ENCODE measurements at regions not wholly inside any gene's neighbourhood (a gene's known extent, or its start where the extent isn't known, plus 50 kb on each side); places are given as distances from the start of the nearest gene placed in this dataset.

GRCh38 chr18:51997129-51997528 lies 342.9 kb upstream of the DCC start:
- H3K27me3 ChIP-seq (replicated peaks; ENCODE audit: insufficient read depth), result no peaks in the 10 kb centered on the region
- H3K36me3 ChIP-seq, result no peaks in the 10 kb centered on the region
- DNase-seq (ENCODE audit: low spot score), result no peak
- intact Hi-C loops (cut with DNase I), result no loop called here
- TF ChIP-seq POLR2AphosphoS5 (IDR thresholded peaks at IDR 0.05), result no peak
- no peak for TF ChIP-seq POLR2A (IDR thresholded peaks at IDR 0.05)
- TF ChIP-seq CTCF (IDR thresholded peaks at IDR 0.05), result no peak
- 57% methylated on average over 2 of the region's 2 CpGs for WGBS
- no peak overlapping the region for H3K27ac ChIP-seq
- no peak overlapping the region for H3K4me3 ChIP-seq
- H3K9me3 ChIP-seq, result no peaks in the 10 kb centered on the region
- no peaks in the 10 kb centered on the region for H3K4me1 ChIP-seq (replicated peaks)

- Histone ChIP-seq H3K4me3 (no peak overlapping the region), H3K27ac (no peak overlapping the region), H3K4me1 (replicated peaks) (no peaks in the 10 kb centered on the region), H3K36me3 (no peaks in the 10 kb centered on the region), H3K27me3 (replicated peaks; ENCODE audit: insufficient read depth) (no peaks in the 10 kb centered on the region), H3K9me3 (no peaks in the 10 kb centered on the region)
- intact Hi-C loops (cut with DNase I), result no loop called here
- WGBS, result 77% methylated on average over 3 of the region's 3 CpGs
- TF ChIP-seq POLR2A (IDR thresholded peaks at IDR 0.05) (no peak), POLR2AphosphoS5 (IDR thresholded peaks at IDR 0.05) (no peak), CTCF (IDR thresholded peaks at IDR 0.05) (no peak)
- DNase-seq (ENCODE audit: low spot score), result no peak
Observed at GRCh38 chr18:51998066-51998465, 341.9 kb upstream of the DCC start.

GRCh38 chr18:51998711-51999110 lies 341.3 kb upstream of the DCC start:
- H3K9me3 ChIP-seq, result no peaks in the 10 kb centered on the region
- H3K27ac ChIP-seq, result no peak overlapping the region
- no peak for TF ChIP-seq POLR2AphosphoS5 (IDR thresholded peaks at IDR 0.05)
- TF ChIP-seq POLR2A (IDR thresholded peaks at IDR 0.05), result no peak
- no peak for TF ChIP-seq CTCF (IDR thresholded peaks at IDR 0.05)
- no peak overlapping the region for H3K4me3 ChIP-seq
- 92% methylated on average over 3 of the region's 3 CpGs for WGBS
- no peaks in the 10 kb centered on the region for H3K4me1 ChIP-seq (replicated peaks)
- no peaks in the 10 kb centered on the region for H3K36me3 ChIP-seq
- no peak for DNase-seq (ENCODE audit: low spot score)
- no peaks in the 10 kb centered on the region for H3K27me3 ChIP-seq (replicated peaks; ENCODE audit: insufficient read depth)
- intact Hi-C loops (cut with DNase I), result no loop called here

- H3K9me3 ChIP-seq, result no peaks in the 10 kb centered on the region
- no peaks in the 10 kb centered on the region for H3K36me3 ChIP-seq
- 74% methylated on average over 2 of the region's 2 CpGs for WGBS
- TF ChIP-seq POLR2A (IDR thresholded peaks at IDR 0.05) (no peak), CTCF (IDR thresholded peaks at IDR 0.05) (no peak), POLR2AphosphoS5 (IDR thresholded peaks at IDR 0.05) (no peak)
- no peaks in the 10 kb centered on the region for H3K4me1 ChIP-seq (replicated peaks)
- intact Hi-C loops (cut with DNase I), result no loop called here
- H3K27ac ChIP-seq, result no peak overlapping the region
- no peak overlapping the region for H3K4me3 ChIP-seq
- H3K27me3 ChIP-seq (replicated peaks; ENCODE audit: insufficient read depth), result no peaks in the 10 kb centered on the region
- DNase-seq (ENCODE audit: low spot score), result no peak
Observed at GRCh38 chr18:51999351-51999750, 340.6 kb upstream of the DCC start.

- WGBS, result 84% methylated on average over 1 of the region's 1 CpG
- intact Hi-C loops (cut with DNase I), result no loop called here
- Histone ChIP-seq H3K36me3 (no peaks in the 10 kb centered on the region), H3K9me3 (no peaks in the 10 kb centered on the region), H3K27ac (no peak overlapping the region), H3K4me1 (replicated peaks) (no peaks in the 10 kb centered on the region), H3K27me3 (replicated peaks; ENCODE audit: insufficient read depth) (no peaks in the 10 kb centered on the region), H3K4me3 (no peak overlapping the region)
- DNase-seq (ENCODE audit: low spot score), result no peak
- TF ChIP-seq POLR2AphosphoS5 (IDR thresholded peaks at IDR 0.05) (no peak), POLR2A (IDR thresholded peaks at IDR 0.05) (no peak), CTCF (IDR thresholded peaks at IDR 0.05) (no peak)
Observed at GRCh38 chr18:52000435-52000834, 339.6 kb upstream of the DCC start.
